Neural cell (in vitro differentiated cells): ENCODE measurements at regions not wholly inside any gene's neighbourhood (a gene's known extent, or its start where the extent isn't known, plus 50 kb on each side); places are given as distances from the start of the nearest gene placed in this dataset.

Source experiments
- H2AFZ ChIP-seq: fragments of 200-600, 300-800 bp; sonication (generic), shearing (Covaris generic); 2 replicates; pipeline ENCODE4 v1.6.0; 2014; ENCODE audit warnings: low read depth, mild to moderate bottlenecking, antibody characterized with exemption, low read length, moderate library complexity
- H3F3A ChIP-seq: fragments of 200-600 bp; shearing (Covaris generic); 2 replicates; pipeline ENCODE4 v1.6.1; 2016; ENCODE audit warnings: mild to moderate bottlenecking, moderate library complexity, mixed read lengths, antibody characterized with exemption, low read length; ENCODE audit not compliant: insufficient read depth, poor library complexity, severe bottlenecking
- H3K27ac ChIP-seq: fragments of 200-600, 300-800 bp; sonication (generic), shearing (Covaris generic); 2 replicates; pipeline ENCODE4 v1.5.1; 2014; ENCODE audit warnings: mild to moderate bottlenecking, low read length, moderate library complexity
- H3K27me3 ChIP-seq: fragments of 300-800, 200-600 bp; sonication (generic), shearing (Covaris generic); 2 replicates; pipeline ENCODE4 v1.6.0; 2014; ENCODE audit warnings: mild to moderate bottlenecking, low read depth, low read length, moderate library complexity; ENCODE audit not compliant: insufficient read depth
- H3K36me3 ChIP-seq: fragments of 300-800, 200-600 bp; sonication (generic), shearing (Covaris generic); 2 replicates; pipeline ENCODE4 v1.5.1; 2014; ENCODE audit warnings: mild to moderate bottlenecking, antibody characterized with exemption, low read length, moderate library complexity; ENCODE audit not compliant: insufficient read depth
- H3K4me2 ChIP-seq: fragments of 300-800, 200-600 bp; sonication (generic), shearing (Covaris generic); 2 replicates; pipeline ENCODE4 v1.6.0; 2014; ENCODE audit warnings: mild to moderate bottlenecking, low read length
- H3K4me3 ChIP-seq: fragments of 300-800, 200-600 bp; sonication (generic), shearing (Covaris generic); 2 replicates; pipeline ENCODE4 v1.5.1; 2014; ENCODE audit warnings: mild to moderate bottlenecking, low read length, moderate library complexity
- H3K79me2 ChIP-seq: fragments of 200-600 bp; shearing (Covaris generic); replicated peaks from 2 replicates; pipeline ENCODE4 v1.6.0; 2014; ENCODE audit warnings: mild to moderate bottlenecking, low read length, moderate library complexity; ENCODE audit not compliant: insufficient read depth
- H3K9ac ChIP-seq: fragments of 300-800, 200-600 bp; sonication (generic), shearing (Covaris generic); 2 replicates; pipeline ENCODE4 v1.6.1; 2016; ENCODE audit warnings: mild to moderate bottlenecking, low read length, mixed read lengths
- H3K9me2 ChIP-seq: fragments of 200-600 bp; shearing (Covaris generic); 2 replicates; pipeline ENCODE4 v1.6.1; 2016; ENCODE audit warnings: mild to moderate bottlenecking, low read length, mixed read lengths; ENCODE audit not compliant: insufficient read depth
- H3K9me3 ChIP-seq: fragments of 200-600, 300-800 bp; sonication (generic), shearing (Covaris generic); 2 replicates; pipeline ENCODE4 v1.6.1; 2016; ENCODE audit warnings: mild to moderate bottlenecking, mixed run types, low read length, moderate library complexity, mixed read lengths
- H4K20me1 ChIP-seq: fragments of 200-600 bp; shearing (Covaris generic); 2 replicates; pipeline ENCODE4 v1.6.1; 2016; ENCODE audit warnings: mild to moderate bottlenecking, mixed run types; ENCODE audit not compliant: insufficient read depth
- CTCF ChIP-seq: fragments of 450-650 bp; IDR thresholded peaks from 2 replicates; pipeline ENCODE4 v1.5.1; 2014; ENCODE audit warnings: antibody characterized with exemption, mild to moderate bottlenecking, moderate library complexity; ENCODE audit not compliant: poor library complexity, severe bottlenecking
- EP300 ChIP-seq: fragments of 450-650 bp; conservative IDR thresholded peaks from 2 replicates; pipeline ENCODE4 v1.6.1; 2014; ENCODE audit warnings: antibody characterized with exemption, mild to moderate bottlenecking, moderate library complexity; ENCODE audit not compliant: poor library complexity, severe bottlenecking
- EZH2 ChIP-seq: fragments of 200-600, 300-800 bp; shearing (Covaris generic), sonication (generic); IDR thresholded peaks from 2 replicates; pipeline ENCODE4 v1.6.1; 2014; ENCODE audit warnings: antibody characterized with exemption, low read length, borderline replicate concordance, mild to moderate bottlenecking; ENCODE audit not compliant: insufficient read depth, poor library complexity, severe bottlenecking
- MXI1 ChIP-seq: fragments of 450-650 bp; conservative IDR thresholded peaks from 2 replicates; pipeline ENCODE4 v1.6.1; 2014; ENCODE audit warnings: antibody characterized with exemption, mild to moderate bottlenecking; ENCODE audit not compliant: poor library complexity, severe bottlenecking
- POLR2AphosphoS5 ChIP-seq: IDR thresholded peaks from 2 replicates; pipeline ENCODE4 v1.6.1; 2012
- RAD21 ChIP-seq: fragments of 450-650 bp; conservative IDR thresholded peaks from 2 replicates; pipeline ENCODE4 v1.6.1; 2014; ENCODE audit warnings: antibody characterized with exemption, mild to moderate bottlenecking, moderate library complexity
- REST ChIP-seq: IDR thresholded peaks from 2 replicates; pipeline ENCODE4 v1.6.1; 2012; ENCODE audit warnings: borderline replicate concordance
- SMC3 ChIP-seq: fragments of 450-650 bp; conservative IDR thresholded peaks from 2 replicates; pipeline ENCODE4 v1.6.1; 2014; ENCODE audit warnings: antibody characterized with exemption, mild to moderate bottlenecking, moderate library complexity; ENCODE audit not compliant: poor library complexity
- TAF1 ChIP-seq: IDR thresholded peaks from 2 replicates; pipeline ENCODE4 v1.6.1; 2012; ENCODE audit warnings: low read depth

GRCh38 chr4:20050768-20051167 lies 200.9 kb upstream of the SLIT2 start:
- Histone ChIP-seq H3K4me2 (no peak overlapping the region), H3K79me2 (no peaks in the 10 kb centered on the region), H3K9me2 (no peaks in the 10 kb centered on the region), H3K9ac (no peak overlapping the region), H2AFZ (no peak overlapping the region), H3K36me3 (no peaks in the 10 kb centered on the region), H3K27ac (no peak overlapping the region), H3K9me3 (no peaks in the 10 kb centered on the region), H3K27me3 (no peaks in the 10 kb centered on the region), H3F3A (no peaks in the 10 kb centered on the region), H3K4me3 (no peak overlapping the region), H4K20me1 (no peaks in the 10 kb centered on the region)
- TF ChIP-seq RAD21, result no peak
- TF ChIP-seq TAF1, result no peak
- TF ChIP-seq CTCF, result no peak
- TF ChIP-seq POLR2AphosphoS5, result no peak
- TF ChIP-seq SMC3, result no peak

GRCh38 chr4:20049889-20050288 lies 201.8 kb upstream of the SLIT2 start:
- Histone ChIP-seq H4K20me1 (no peaks in the 10 kb centered on the region), H3K9ac (no peak overlapping the region), H3K9me2 (no peaks in the 10 kb centered on the region), H3K27ac (no peak overlapping the region), H3K79me2 (no peaks in the 10 kb centered on the region), H3F3A (no peaks in the 10 kb centered on the region), H3K36me3 (no peaks in the 10 kb centered on the region), H3K9me3 (no peaks in the 10 kb centered on the region), H3K27me3 (no peaks in the 10 kb centered on the region), H2AFZ (no peak overlapping the region), H3K4me2 (no peak overlapping the region), H3K4me3 (no peak overlapping the region)
- no peak for TF ChIP-seq MXI1
- no peak for TF ChIP-seq SMC3
- no peak for TF ChIP-seq TAF1
- no peak for TF ChIP-seq RAD21
- no peak for TF ChIP-seq CTCF
- no peak for TF ChIP-seq POLR2AphosphoS5
- no peak for TF ChIP-seq EZH2
- TF ChIP-seq REST, result no peak
- no peak for TF ChIP-seq EP300
